Smooth muscle cell (in vitro differentiated cells): ENCODE measurements at regions not wholly inside any gene's neighbourhood (a gene's known extent, or its start where the extent isn't known, plus 50 kb on each side); places are given as distances from the start of the nearest gene placed in this dataset.

Source experiments
- DNase-seq: peaks from one replicate; lab custom pipeline; 2025; ENCODE audit not compliant: unreplicated experiment; lab: John Stamatoyannopoulos, UW
- H2AFZ ChIP-seq: fragments of 200-600 bp; sonication (generic); 2 replicates; pipeline ENCODE4 v1.6.0; 2016; ENCODE audit warnings: antibody characterized with exemption, low read depth, mild to moderate bottlenecking
- H3F3A ChIP-seq: fragments of 200-600 bp; sonication (generic); 2 replicates; pipeline ENCODE4 v1.6.0; 2017; ENCODE audit warnings: antibody characterized with exemption, low read depth
- H3K27ac ChIP-seq: fragments of 200-600 bp; sonication (generic); 2 replicates; pipeline ENCODE4 v1.5.1; 2016; ENCODE audit warnings: low read depth, mild to moderate bottlenecking
- H3K27me3 ChIP-seq: fragments of 200-600 bp; sonication (generic); 2 replicates; pipeline ENCODE4 v1.6.1; 2016; ENCODE audit warnings: low read depth, mild to moderate bottlenecking
- H3K36me3 ChIP-seq: fragments of 200-600 bp; sonication (generic); 2 replicates; pipeline ENCODE4 v1.5.1; 2016; ENCODE audit warnings: low read depth
- H3K4me1 ChIP-seq: fragments of 200-600 bp; sonication (generic); 2 replicates; pipeline ENCODE4 v1.5.1; 2016; ENCODE audit warnings: low read depth
- H3K4me2 ChIP-seq: fragments of 200-600 bp; sonication (generic); 2 replicates; pipeline ENCODE4 v1.6.0; 2016; ENCODE audit warnings: mild to moderate bottlenecking
- H3K4me3 ChIP-seq: fragments of 200-600 bp; sonication (generic); 2 replicates; pipeline ENCODE4 v1.5.1; 2016; ENCODE audit warnings: mild to moderate bottlenecking
- H3K79me2 ChIP-seq: fragments of 200-600 bp; sonication (generic); 2 replicates; pipeline ENCODE4 v1.6.0; 2016; ENCODE audit warnings: low read depth, mild to moderate bottlenecking
- H3K9ac ChIP-seq: fragments of 200-600 bp; sonication (generic); 2 replicates; pipeline ENCODE4 v1.6.0; 2016; ENCODE audit warnings: low read depth
- H3K9me3 ChIP-seq: fragments of 200-600 bp; sonication (generic); replicated peaks from 2 replicates; pipeline ENCODE4 v1.5.1; 2016; ENCODE audit warnings: low read depth
- H4K20me1 ChIP-seq: fragments of 200-600 bp; sonication (generic); 2 replicates; pipeline ENCODE4 v1.6.0; 2016; ENCODE audit warnings: low read depth
- WGBS: methylation state at CpG from one replicate; pipeline ENCODE4 v1.1.7; 2016; ENCODE audit warnings: low lambda C conversion rate; 5-methylcytosine and 5-hydroxymethylcytosine counted together
- TF ChIP-seq, protein P1 (sequence below): fragments of 200-600 bp; sonication (generic); IDR thresholded peaks from 2 replicates; pipeline ENCODE4 v1.5.1; 2017; ENCODE audit warnings: borderline replicate concordance, mild to moderate bottlenecking, antibody characterized with exemption; ENCODE audit not compliant: insufficient read depth, poor library complexity, severe bottlenecking

DNA sequence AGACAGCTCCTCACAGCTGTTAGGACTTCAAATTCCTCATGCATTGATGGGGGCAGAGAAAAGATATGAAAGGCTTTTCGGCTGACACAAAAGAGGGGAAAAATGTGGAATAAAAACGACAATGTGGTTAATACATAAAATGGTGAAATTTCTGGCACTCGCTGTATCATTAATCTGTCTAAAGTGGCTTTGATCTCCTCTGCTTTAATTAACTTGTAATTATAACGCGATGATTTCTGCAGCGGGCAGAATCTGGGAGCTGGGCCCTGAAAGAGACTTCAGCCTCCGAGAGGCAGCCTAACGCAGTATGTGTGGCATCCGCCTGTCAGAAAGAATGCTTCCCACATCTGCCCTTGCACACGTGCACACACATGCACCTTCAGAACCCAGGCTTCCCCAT, 144.1 kb upstream of the IGSF21 start:
- no peaks in the 10 kb centered on the region for H3K79me2 ChIP-seq
- no peaks in the 10 kb centered on the region for H3K36me3 ChIP-seq
- no peaks in the 10 kb centered on the region for H3K9me3 ChIP-seq
- peaks cover 45% of the 10 kb centered on the region for H3K27me3 ChIP-seq
- no peak overlapping the region for H3K4me3 ChIP-seq
- no peak overlapping the region for H3K27ac ChIP-seq
- H3K4me1 ChIP-seq, result no peaks in the 10 kb centered on the region
- no peak for DNase-seq
- TF ChIP-seq, protein P1, sequence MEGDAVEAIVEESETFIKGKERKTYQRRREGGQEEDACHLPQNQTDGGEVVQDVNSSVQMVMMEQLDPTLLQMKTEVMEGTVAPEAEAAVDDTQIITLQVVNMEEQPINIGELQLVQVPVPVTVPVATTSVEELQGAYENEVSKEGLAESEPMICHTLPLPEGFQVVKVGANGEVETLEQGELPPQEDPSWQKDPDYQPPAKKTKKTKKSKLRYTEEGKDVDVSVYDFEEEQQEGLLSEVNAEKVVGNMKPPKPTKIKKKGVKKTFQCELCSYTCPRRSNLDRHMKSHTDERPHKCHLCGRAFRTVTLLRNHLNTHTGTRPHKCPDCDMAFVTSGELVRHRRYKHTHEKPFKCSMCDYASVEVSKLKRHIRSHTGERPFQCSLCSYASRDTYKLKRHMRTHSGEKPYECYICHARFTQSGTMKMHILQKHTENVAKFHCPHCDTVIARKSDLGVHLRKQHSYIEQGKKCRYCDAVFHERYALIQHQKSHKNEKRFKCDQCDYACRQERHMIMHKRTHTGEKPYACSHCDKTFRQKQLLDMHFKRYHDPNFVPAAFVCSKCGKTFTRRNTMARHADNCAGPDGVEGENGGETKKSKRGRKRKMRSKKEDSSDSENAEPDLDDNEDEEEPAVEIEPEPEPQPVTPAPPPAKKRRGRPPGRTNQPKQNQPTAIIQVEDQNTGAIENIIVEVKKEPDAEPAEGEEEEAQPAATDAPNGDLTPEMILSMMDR, result no peak
- 87% methylated on average over 10 of the region's 10 CpGs for WGBS
- H4K20me1 ChIP-seq, result no peaks in the 10 kb centered on the region
- no peak overlapping the region for H2AFZ ChIP-seq
- H3K9ac ChIP-seq, result no peak overlapping the region
- H3K4me2 ChIP-seq, result no peak overlapping the region
- H3F3A ChIP-seq, result no peaks in the 10 kb centered on the region

DNA sequence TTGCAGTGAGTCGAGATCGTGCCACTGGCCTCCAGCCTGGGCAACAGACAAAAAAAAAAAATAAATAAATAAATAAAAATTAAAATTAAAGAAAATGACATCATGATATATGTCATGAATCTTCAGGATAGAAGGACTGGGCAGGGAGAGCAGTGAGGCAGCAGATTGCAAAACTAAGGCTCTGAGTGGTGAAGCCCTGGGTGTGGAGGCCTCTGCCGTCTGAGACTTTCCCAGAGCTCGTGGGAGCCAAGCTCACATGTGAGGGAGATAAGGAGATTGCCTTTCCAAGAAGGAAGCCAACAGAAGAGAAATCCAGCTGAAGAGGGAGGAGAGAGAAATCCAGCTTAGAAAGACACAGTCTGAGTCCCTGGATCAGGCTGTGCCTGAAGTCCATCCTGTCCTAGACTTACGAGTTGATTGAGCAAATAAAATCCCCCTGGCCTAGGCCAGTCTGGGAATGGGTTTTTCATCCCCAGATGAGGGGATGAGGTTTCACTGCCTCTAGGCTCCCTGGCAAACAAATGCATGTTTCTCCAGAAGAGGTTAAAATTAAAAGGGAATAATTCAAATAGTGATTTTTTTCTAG, 142.0 kb upstream of the IGSF21 start:
- Histone ChIP-seq H3K36me3 (no peaks in the 10 kb centered on the region), H3K4me1 (no peaks in the 10 kb centered on the region), H3K4me2 (no peak overlapping the region), H3K27me3 (peaks cover 30% of the 10 kb centered on the region), H4K20me1 (no peaks in the 10 kb centered on the region), H3K9ac (no peak overlapping the region), H3K27ac (no peak overlapping the region), H3K79me2 (no peaks in the 10 kb centered on the region), H2AFZ (no peak overlapping the region), H3K4me3 (no peak overlapping the region), H3K9me3 (no peaks in the 10 kb centered on the region), H3F3A (no peaks in the 10 kb centered on the region)
- TF ChIP-seq, protein P1, result no peak
- WGBS, result 86% methylated on average over 5 of the region's 5 CpGs
- DNase-seq, result no peak

DNA sequence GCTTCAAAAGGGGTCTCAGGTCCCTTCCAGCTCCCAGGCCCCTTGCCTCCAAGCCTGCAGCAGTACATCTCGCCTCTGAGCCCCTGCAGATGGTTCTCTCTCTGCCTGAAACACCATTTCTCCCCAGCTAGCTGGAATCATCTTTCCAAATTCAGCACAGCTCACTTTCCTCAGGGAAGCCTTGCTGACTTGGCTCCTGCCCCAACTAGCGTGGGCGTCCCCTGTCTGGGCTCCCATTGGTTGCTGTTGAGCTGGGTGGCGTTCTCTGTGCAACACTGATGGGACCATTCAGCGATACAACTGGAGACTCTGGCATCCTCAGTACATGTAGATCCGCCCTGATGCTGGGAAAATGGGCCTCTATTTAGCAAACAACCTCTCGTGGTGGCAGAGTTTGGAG, 141.3 kb upstream of the IGSF21 start:
- Histone ChIP-seq H2AFZ (no peak overlapping the region), H3K4me1 (no peaks in the 10 kb centered on the region), H3K4me2 (no peak overlapping the region), H3K9ac (no peak overlapping the region), H4K20me1 (no peaks in the 10 kb centered on the region), H3F3A (no peaks in the 10 kb centered on the region), H3K4me3 (no peak overlapping the region), H3K9me3 (no peaks in the 10 kb centered on the region), H3K79me2 (no peaks in the 10 kb centered on the region), H3K27ac (no peak overlapping the region), H3K36me3 (no peaks in the 10 kb centered on the region), H3K27me3 (peaks cover 27% of the 10 kb centered on the region)
- TF ChIP-seq, protein P1, result no peak
- no peak for DNase-seq
- WGBS, result 69% methylated on average over 7 of the region's 7 CpGs

DNA sequence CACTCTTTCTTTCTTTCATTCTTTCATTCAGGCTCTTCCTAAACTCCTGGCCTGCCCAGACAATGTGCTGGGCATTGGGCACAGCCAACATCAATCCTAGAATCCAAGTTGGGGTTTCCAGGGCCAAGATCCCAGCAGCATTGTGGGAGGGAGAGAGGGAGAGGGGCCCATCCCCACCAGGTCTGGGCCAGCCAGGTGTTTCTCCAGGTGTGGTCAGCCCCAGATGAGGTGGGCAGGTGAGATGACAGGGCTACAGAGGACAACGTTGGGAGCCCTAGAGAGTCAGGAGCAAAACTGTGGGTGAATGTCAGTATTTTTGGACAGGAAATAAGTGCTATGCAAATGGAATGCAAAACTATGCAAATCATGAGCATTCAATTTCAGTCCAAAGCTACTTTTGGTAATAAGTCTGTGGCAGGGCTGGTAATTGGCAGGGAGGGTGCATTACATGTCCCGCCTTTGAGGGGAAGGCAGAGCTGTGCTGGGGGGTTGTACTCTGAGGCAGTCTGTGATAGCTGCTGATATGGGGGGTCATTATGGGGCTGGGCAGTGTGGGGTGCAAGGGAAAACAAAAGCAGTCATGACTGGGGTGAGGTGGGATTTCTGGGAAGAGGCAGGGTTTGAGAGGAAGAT, 139.9 kb upstream of the IGSF21 start:
- Histone ChIP-seq H3K4me2 (no peak overlapping the region), H2AFZ (no peak overlapping the region), H3K4me1 (no peaks in the 10 kb centered on the region), H3K9me3 (no peaks in the 10 kb centered on the region), H3K9ac (no peak overlapping the region), H3K27me3 (peaks cover 27% of the 10 kb centered on the region), H3K27ac (no peak overlapping the region), H4K20me1 (no peaks in the 10 kb centered on the region), H3F3A (no peaks in the 10 kb centered on the region), H3K79me2 (no peaks in the 10 kb centered on the region), H3K4me3 (no peak overlapping the region), H3K36me3 (no peaks in the 10 kb centered on the region)
- TF ChIP-seq, protein P1, result no peak
- no peak for DNase-seq
- WGBS, result 66% methylated on average over 2 of the region's 2 CpGs
